ENCODE measurements at regions not wholly inside any gene's neighbourhood (a gene's known extent, or its start where the extent isn't known, plus 50 kb on each side); places are given as distances from the start of the nearest gene placed in this dataset.

- TF ChIP-seq POLR2A (IDR thresholded peaks at IDR 0.05) = no peak
- TF ChIP-seq CTCF (IDR thresholded peaks at IDR 0.05) = no peak
- DNase-seq (ENCODE audit: low spot score in 2 of 2) = no peak
- WGBS, 2 donors = 74 to 80% methylated on average over 5 of the region's 5 CpGs
- intact Hi-C loops (cut with DNase I; ENCODE audit: low total_unique reads) = no loop called here
- no peak overlapping the region for H3K4me3 ChIP-seq (ENCODE audit: low read depth, poor library complexity, severe bottlenecking)
Observed at GRCh38 chr3:117126946-117127546, 417.5 kb downstream of the TUSC7 start.

GRCh38 chr3:117128133-117128532 is 418.6 kb downstream of the TUSC7 start:
- TF ChIP-seq POLR2A (IDR thresholded peaks at IDR 0.05) (no peak), CTCF (IDR thresholded peaks at IDR 0.05) (no peak)
- no peak overlapping the region for H3K4me3 ChIP-seq (ENCODE audit: low read depth, poor library complexity, severe bottlenecking)
- WGBS, 2 donors = 73 to 77% methylated on average over 2 of the region's 2 CpGs
- DNase-seq (ENCODE audit: low spot score in 2 of 2) = no peak
- intact Hi-C loops (cut with DNase I; ENCODE audit: low total_unique reads) = no loop called here

- no peak for DNase-seq (ENCODE audit: low spot score in 2 of 2)
- 81% methylated on average over 1 of the region's 1 CpG for WGBS, 2 donors
- TF ChIP-seq CTCF (IDR thresholded peaks at IDR 0.05) (no peak), POLR2A (IDR thresholded peaks at IDR 0.05) (no peak)
- no peak overlapping the region for H3K4me3 ChIP-seq (ENCODE audit: low read depth, poor library complexity, severe bottlenecking)
- intact Hi-C loops (cut with DNase I; ENCODE audit: low total_unique reads) = no loop called here
Observed at GRCh38 chr3:117128872-117129271, 419.3 kb downstream of the TUSC7 start.

- TF ChIP-seq CTCF (IDR thresholded peaks at IDR 0.05) = no peak
- no peak for TF ChIP-seq POLR2A (IDR thresholded peaks at IDR 0.05)
- no peak for DNase-seq (ENCODE audit: low spot score in 2 of 2)
- 71 to 72% methylated on average over 5 of the region's 5 CpGs for WGBS, 2 donors
- H3K4me3 ChIP-seq (ENCODE audit: low read depth, poor library complexity, severe bottlenecking) = no peak overlapping the region
- intact Hi-C loops (cut with DNase I; ENCODE audit: low total_unique reads) = no loop called here
Observed at GRCh38 chr3:117129516-117129915, 419.9 kb downstream of the TUSC7 start.

GRCh38 chr3:117130222-117130621 is 420.6 kb downstream of the TUSC7 start:
- no peak for TF ChIP-seq POLR2A (IDR thresholded peaks at IDR 0.05)
- WGBS, 2 donors = 0% methylated on average over 1 of the region's 1 CpG
- no peak for DNase-seq (ENCODE audit: low spot score in 2 of 2)
- H3K4me3 ChIP-seq (ENCODE audit: low read depth, poor library complexity, severe bottlenecking) = no peak overlapping the region
- intact Hi-C loops (cut with DNase I; ENCODE audit: low total_unique reads) = no loop called here

DNA sequence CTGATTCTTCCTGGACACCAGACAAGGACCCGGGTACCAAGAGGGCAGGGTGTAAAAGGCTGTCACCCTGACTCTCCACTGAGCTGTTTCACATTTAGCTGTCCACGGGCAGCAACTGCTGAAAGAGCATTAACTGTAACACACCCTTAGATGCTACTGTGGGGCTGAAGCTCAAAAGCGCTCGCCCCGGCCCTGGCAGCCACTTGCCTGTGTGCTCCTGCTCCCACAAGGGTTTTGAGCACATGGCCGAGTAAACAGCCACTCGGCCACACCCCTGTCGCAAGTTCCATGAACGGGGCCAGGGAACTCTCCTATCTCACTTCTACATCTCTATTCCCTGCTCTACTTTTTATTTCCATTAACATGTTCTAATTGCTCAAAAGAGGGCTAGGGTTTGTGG is 421.7 kb downstream of the TUSC7 start:
- no peak overlapping the region for H3K4me3 ChIP-seq (ENCODE audit: low read depth, poor library complexity, severe bottlenecking)
- 55 to 56% methylated on average over 7 to 9 of the region's 9 CpGs for WGBS, 2 donors
- intact Hi-C loops (cut with DNase I; ENCODE audit: low total_unique reads) = no loop called here
- no peak for TF ChIP-seq CTCF (IDR thresholded peaks at IDR 0.05)
- no peak for DNase-seq (ENCODE audit: low spot score in 2 of 2)

Measured in lower leg skin (tissue), 4 donors.